WTC11 (cell line): ENCODE measurements at regions not wholly inside any gene's neighbourhood (a gene's known extent, or its start where the extent isn't known, plus 50 kb on each side); places are given as distances from the start of the nearest gene placed in this dataset.

Source experiments
- ATAC-seq: fragments of 200-7000 bp; cut with Tn5 transposase; 2 replicates; pipeline ENCODE4 v1.10.0; 2021; ENCODE audit warnings: mild to moderate bottlenecking, moderate library complexity
- CTCF ChIA-PET: fragments of 300-600 bp; sonication (Branson Sonifier 250); formaldehyde crosslinking; loops from one replicate; lab custom pipeline; 2021; ENCODE audit warnings: antibody characterized with exemption; lab: Charles Lee
- POLR2A ChIA-PET: fragments of 350-600 bp; sonication (Branson Sonifier 250); formaldehyde crosslinking; loops from one replicate; lab custom pipeline; 2021; ENCODE audit warnings: antibody characterized with exemption; lab: Charles Lee
- DNase-seq: peaks from one replicate; pipeline ENCODE4 v3.0.0; 2021; ENCODE audit warnings: low spot score
- H3K27ac Mint-ChIP-seq: 2 replicates; pipeline ENCODE4 v1.8.0; 2021; ENCODE audit warnings: mixed read lengths
- H3K27me3 Mint-ChIP-seq: 2 replicates; pipeline ENCODE4 v1.8.0; 2021; ENCODE audit warnings: low read depth, mild to moderate bottlenecking, moderate library complexity, mixed read lengths
- H3K36me3 Mint-ChIP-seq: 2 replicates; pipeline ENCODE4 v1.8.0; 2021; ENCODE audit warnings: mixed read lengths
- H3K4me1 Mint-ChIP-seq: 2 replicates; pipeline ENCODE4 v1.8.0; 2022; ENCODE audit warnings: mixed read lengths
- H3K4me3 Mint-ChIP-seq: 2 replicates; pipeline ENCODE4 v1.8.0; 2021; ENCODE audit warnings: mild to moderate bottlenecking, moderate library complexity, mixed read lengths
- H3K9me3 Mint-ChIP-seq: 2 replicates; pipeline ENCODE4 v1.8.0; 2021; ENCODE audit warnings: mixed read lengths
- ATF1 ChIP-seq: sonication (generic); formaldehyde crosslinking; IDR thresholded peaks from 2 replicates; pipeline ENCODE4 v1.8.1; 2023; ENCODE audit warnings: mild to moderate bottlenecking, moderate library complexity, missing genetic modification reagents
- CREB1 ChIP-seq: sonication (generic); formaldehyde crosslinking; IDR thresholded peaks from 2 replicates; pipeline ENCODE4 v1.8.0; 2023; ENCODE audit warnings: mild to moderate bottlenecking, missing genetic modification reagents
- FOXP1 ChIP-seq: sonication (generic); formaldehyde crosslinking; IDR thresholded peaks from 2 replicates; pipeline ENCODE4 v1.8.0; 2022; ENCODE audit warnings: missing genetic modification reagents, mild to moderate bottlenecking, moderate library complexity, borderline replicate concordance
- JUN ChIP-seq: sonication (generic); formaldehyde crosslinking; IDR thresholded peaks from 2 replicates; pipeline ENCODE4 v1.8.0; 2023; ENCODE audit warnings: mild to moderate bottlenecking, missing genetic modification reagents
- ZNF138 ChIP-seq: sonication (generic); formaldehyde crosslinking; conservative IDR thresholded peaks from 2 replicates; pipeline ENCODE4 v1.8.1; 2022; ENCODE audit warnings: mild to moderate bottlenecking, moderate library complexity, missing genetic modification reagents
- ZNF263 ChIP-seq: sonication (generic); formaldehyde crosslinking; IDR thresholded peaks from 2 replicates; pipeline ENCODE4 v1.8.1; 2022; ENCODE audit warnings: low read depth, mild to moderate bottlenecking, moderate library complexity, missing genetic modification reagents
- ZNF416 ChIP-seq: fragments of 250-450 bp; sonication (Bioruptor Pico); IDR thresholded peaks from 2 replicates; pipeline ENCODE4 v1.9.0; 2021; ENCODE audit warnings: mild to moderate bottlenecking, inconsistent platforms
- TF ChIP-seq, protein P1 (sequence below): sonication (generic); formaldehyde crosslinking; IDR thresholded peaks from 2 replicates; pipeline ENCODE4 v1.8.0; 2022; ENCODE audit warnings: missing genetic modification reagents
- TF ChIP-seq, protein P2 (sequence below): sonication (generic); formaldehyde crosslinking; IDR thresholded peaks from 2 replicates; pipeline ENCODE4 v1.8.1; 2023; ENCODE audit warnings: mild to moderate bottlenecking, missing genetic modification reagents, moderate library complexity
- TF ChIP-seq, protein P3 (sequence below): sonication (generic); formaldehyde crosslinking; IDR thresholded peaks from 2 replicates; pipeline ENCODE4 v1.8.1; 2023; ENCODE audit warnings: mild to moderate bottlenecking, missing genetic modification reagents
- TF ChIP-seq, protein P4 (sequence below): sonication (generic); formaldehyde crosslinking; conservative IDR thresholded peaks from 2 replicates; pipeline ENCODE4 v1.8.1; 2022; ENCODE audit warnings: mild to moderate bottlenecking, missing genetic modification reagents
- TF ChIP-seq, protein P5 (sequence below): sonication (generic); formaldehyde crosslinking; IDR thresholded peaks from 2 replicates; pipeline ENCODE4 v1.8.1; 2023; ENCODE audit warnings: mild to moderate bottlenecking, missing genetic modification reagents, moderate library complexity
- TF ChIP-seq, protein P6 (sequence below): sonication (generic); formaldehyde crosslinking; IDR thresholded peaks from 2 replicates; pipeline ENCODE4 v1.8.1; 2022; ENCODE audit warnings: low read depth, mild to moderate bottlenecking, moderate library complexity, missing genetic modification reagents, borderline replicate concordance
- TF ChIP-seq, protein P7 (sequence below): sonication (generic); formaldehyde crosslinking; conservative IDR thresholded peaks from 2 replicates; pipeline ENCODE4 v1.8.1; 2023; ENCODE audit warnings: mild to moderate bottlenecking, low read depth, missing genetic modification reagents, moderate library complexity
- TF ChIP-seq, protein P8 (sequence below): sonication (generic); formaldehyde crosslinking; IDR thresholded peaks from 2 replicates; pipeline ENCODE4 v1.8.0; 2022; ENCODE audit warnings: mild to moderate bottlenecking, missing genetic modification reagents
- TF ChIP-seq, protein P9 (sequence below): sonication (generic); formaldehyde crosslinking; IDR thresholded peaks from 2 replicates; pipeline ENCODE4 v1.8.1; 2022; ENCODE audit warnings: missing genetic modification reagents, borderline replicate concordance

DNA sequence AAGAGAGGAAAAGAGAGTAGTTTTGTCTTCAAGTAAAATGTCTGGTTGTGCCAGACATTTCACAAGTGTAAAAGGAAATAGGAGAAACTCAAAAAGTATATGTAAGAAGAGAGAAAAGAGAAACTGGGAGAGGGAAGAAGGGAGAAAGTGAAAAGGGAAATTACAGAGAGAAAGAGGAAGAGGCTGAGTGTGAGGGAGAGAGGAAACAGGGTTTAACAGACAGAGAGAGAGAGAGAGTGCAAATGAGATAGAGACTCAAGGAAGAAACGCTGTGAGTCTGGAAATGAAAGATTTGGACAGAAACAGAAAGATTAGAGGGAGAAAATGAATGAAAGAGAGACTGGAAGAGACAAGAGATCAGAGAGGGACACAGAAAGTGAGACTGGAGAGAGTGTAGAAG, 806.2 kb downstream of the PLA2G4A start (continued):
- TF ChIP-seq, protein P1, sequence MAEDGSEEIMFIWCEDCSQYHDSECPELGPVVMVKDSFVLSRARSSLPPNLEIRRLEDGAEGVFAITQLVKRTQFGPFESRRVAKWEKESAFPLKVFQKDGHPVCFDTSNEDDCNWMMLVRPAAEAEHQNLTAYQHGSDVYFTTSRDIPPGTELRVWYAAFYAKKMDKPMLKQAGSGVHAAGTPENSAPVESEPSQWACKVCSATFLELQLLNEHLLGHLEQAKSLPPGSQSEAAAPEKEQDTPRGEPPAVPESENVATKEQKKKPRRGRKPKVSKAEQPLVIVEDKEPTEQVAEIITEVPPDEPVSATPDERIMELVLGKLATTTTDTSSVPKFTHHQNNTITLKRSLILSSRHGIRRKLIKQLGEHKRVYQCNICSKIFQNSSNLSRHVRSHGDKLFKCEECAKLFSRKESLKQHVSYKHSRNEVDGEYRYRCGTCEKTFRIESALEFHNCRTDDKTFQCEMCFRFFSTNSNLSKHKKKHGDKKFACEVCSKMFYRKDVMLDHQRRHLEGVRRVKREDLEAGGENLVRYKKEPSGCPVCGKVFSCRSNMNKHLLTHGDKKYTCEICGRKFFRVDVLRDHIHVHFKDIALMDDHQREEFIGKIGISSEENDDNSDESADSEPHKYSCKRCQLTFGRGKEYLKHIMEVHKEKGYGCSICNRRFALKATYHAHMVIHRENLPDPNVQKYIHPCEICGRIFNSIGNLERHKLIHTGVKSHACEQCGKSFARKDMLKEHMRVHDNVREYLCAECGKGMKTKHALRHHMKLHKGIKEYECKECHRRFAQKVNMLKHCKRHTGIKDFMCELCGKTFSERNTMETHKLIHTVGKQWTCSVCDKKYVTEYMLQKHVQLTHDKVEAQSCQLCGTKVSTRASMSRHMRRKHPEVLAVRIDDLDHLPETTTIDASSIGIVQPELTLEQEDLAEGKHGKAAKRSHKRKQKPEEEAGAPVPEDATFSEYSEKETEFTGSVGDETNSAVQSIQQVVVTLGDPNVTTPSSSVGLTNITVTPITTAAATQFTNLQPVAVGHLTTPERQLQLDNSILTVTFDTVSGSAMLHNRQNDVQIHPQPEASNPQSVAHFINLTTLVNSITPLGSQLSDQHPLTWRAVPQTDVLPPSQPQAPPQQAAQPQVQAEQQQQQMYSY (CRISPR knock-in tag): no peak
- TF ChIP-seq, protein P2, sequence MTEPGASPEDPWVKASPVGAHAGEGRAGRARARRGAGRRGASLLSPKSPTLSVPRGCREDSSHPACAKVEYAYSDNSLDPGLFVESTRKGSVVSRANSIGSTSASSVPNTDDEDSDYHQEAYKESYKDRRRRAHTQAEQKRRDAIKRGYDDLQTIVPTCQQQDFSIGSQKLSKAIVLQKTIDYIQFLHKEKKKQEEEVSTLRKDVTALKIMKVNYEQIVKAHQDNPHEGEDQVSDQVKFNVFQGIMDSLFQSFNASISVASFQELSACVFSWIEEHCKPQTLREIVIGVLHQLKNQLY (CRISPR knock-in tag): no peak

DNA sequence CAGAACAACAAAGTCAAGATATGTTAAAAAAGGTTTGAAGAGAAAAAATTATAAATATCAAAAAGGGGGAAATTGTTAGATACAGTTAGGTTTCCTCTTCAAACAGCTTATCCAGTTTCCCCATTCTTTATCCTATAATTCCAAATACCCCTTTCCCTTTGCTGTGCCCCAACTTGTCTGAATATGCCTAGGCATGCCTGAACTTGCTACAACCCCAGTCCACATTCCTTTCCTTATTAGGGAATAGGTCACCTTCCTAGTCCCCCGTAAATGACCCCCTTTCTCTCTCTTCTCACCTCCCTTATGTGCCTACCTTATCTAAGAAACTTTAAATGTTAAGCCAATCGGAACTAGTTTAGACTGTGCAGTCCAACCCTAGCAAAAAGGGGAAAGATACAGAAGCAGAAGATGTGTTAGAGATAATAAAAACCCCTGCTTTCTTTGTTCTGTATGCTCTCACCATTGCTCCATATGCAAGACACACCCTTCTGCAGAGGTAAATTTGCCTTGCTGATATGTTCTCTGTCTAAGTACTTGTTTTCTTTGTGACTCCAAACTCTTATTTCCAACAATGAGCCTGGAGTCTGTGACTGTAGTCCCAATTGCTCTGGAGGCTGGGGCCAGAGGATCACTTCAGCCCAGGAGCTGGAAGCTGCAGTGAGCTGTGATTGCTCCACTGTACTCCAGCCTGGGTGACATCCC, 810.1 kb downstream of the PLA2G4A start:
- peaks cover 37% of the 10 kb centered on the region for H3K4me1 Mint-ChIP-seq
- ATAC-seq: peak; percentile 43
- H3K27ac Mint-ChIP-seq: peak overlapping the region; percentile 64
- H3K9me3 Mint-ChIP-seq: peaks cover 57% of the 10 kb centered on the region
- CTCF ChIA-PET: no interaction called here
- peaks cover 54% of the 10 kb centered on the region for H3K36me3 Mint-ChIP-seq
- no peak overlapping the region for H3K4me3 Mint-ChIP-seq
- H3K27me3 Mint-ChIP-seq: no peaks in the 10 kb centered on the region; the same call in 1 of the 2 replicates
- TF ChIP-seq, protein P3, sequence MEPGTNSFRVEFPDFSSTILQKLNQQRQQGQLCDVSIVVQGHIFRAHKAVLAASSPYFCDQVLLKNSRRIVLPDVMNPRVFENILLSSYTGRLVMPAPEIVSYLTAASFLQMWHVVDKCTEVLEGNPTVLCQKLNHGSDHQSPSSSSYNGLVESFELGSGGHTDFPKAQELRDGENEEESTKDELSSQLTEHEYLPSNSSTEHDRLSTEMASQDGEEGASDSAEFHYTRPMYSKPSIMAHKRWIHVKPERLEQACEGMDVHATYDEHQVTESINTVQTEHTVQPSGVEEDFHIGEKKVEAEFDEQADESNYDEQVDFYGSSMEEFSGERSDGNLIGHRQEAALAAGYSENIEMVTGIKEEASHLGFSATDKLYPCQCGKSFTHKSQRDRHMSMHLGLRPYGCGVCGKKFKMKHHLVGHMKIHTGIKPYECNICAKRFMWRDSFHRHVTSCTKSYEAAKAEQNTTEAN (CRISPR knock-in tag): no peak
- TF ChIP-seq CREB1 (CRISPR knock-in tag) (no peak), ZNF138 (CRISPR knock-in tag) (no peak), JUN (no peak), FOXP1 (no peak)
- TF ChIP-seq, protein P4, sequence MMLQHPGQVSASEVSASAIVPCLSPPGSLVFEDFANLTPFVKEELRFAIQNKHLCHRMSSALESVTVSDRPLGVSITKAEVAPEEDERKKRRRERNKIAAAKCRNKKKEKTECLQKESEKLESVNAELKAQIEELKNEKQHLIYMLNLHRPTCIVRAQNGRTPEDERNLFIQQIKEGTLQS: no peak
- TF ChIP-seq, protein P5, sequence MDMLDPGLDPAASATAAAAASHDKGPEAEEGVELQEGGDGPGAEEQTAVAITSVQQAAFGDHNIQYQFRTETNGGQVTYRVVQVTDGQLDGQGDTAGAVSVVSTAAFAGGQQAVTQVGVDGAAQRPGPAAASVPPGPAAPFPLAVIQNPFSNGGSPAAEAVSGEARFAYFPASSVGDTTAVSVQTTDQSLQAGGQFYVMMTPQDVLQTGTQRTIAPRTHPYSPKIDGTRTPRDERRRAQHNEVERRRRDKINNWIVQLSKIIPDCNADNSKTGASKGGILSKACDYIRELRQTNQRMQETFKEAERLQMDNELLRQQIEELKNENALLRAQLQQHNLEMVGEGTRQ (CRISPR knock-in tag): no peak
- TF ChIP-seq, protein P6, sequence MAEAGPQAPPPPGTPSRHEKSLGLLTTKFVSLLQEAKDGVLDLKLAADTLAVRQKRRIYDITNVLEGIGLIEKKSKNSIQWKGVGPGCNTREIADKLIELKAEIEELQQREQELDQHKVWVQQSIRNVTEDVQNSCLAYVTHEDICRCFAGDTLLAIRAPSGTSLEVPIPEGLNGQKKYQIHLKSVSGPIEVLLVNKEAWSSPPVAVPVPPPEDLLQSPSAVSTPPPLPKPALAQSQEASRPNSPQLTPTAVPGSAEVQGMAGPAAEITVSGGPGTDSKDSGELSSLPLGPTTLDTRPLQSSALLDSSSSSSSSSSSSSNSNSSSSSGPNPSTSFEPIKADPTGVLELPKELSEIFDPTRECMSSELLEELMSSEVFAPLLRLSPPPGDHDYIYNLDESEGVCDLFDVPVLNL (CRISPR knock-in tag): no peak
- TF ChIP-seq, all 79 proteins: peak for 0
- DNase-seq: no peak
- POLR2A ChIA-PET: no interaction called here

DNA sequence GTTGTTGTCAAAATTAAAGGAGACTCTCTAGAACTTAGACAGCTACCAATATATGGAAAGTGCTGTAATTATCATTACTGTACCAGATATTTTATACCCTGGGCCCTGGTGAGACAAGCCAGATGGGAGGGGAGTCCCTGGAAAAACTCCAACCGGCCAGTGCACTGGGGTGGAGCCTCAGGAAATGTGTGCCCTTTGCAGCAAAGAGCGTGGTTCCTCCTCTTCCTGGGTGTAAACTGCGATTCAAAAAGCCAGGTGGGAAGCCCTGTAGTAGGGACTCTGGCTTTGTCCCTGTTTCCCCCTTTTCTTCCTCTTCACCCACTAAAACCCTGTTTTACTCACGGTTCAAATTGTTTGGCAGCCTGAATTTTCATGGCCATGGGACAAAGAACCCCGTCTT, 812.3 kb downstream of the PLA2G4A start:
- Mint-ChIP-seq H3K27ac (no peak overlapping the region), H3K9me3 (peaks cover 57% of the 10 kb centered on the region), H3K27me3 (no peaks in the 10 kb centered on the region), H3K36me3 (peaks cover 52% of the 10 kb centered on the region), H3K4me3 (no peak overlapping the region), H3K4me1 (peaks cover 31% of the 10 kb centered on the region)
- POLR2A ChIA-PET: no interaction called here
- CTCF ChIA-PET: no interaction called here
- DNase-seq: no peak
- ATAC-seq: no peak
- TF ChIP-seq ZNF416 (CRISPR knock-in tag): no peak
- no peak for TF ChIP-seq ZNF263 (CRISPR knock-in tag)
- TF ChIP-seq, protein P7, sequence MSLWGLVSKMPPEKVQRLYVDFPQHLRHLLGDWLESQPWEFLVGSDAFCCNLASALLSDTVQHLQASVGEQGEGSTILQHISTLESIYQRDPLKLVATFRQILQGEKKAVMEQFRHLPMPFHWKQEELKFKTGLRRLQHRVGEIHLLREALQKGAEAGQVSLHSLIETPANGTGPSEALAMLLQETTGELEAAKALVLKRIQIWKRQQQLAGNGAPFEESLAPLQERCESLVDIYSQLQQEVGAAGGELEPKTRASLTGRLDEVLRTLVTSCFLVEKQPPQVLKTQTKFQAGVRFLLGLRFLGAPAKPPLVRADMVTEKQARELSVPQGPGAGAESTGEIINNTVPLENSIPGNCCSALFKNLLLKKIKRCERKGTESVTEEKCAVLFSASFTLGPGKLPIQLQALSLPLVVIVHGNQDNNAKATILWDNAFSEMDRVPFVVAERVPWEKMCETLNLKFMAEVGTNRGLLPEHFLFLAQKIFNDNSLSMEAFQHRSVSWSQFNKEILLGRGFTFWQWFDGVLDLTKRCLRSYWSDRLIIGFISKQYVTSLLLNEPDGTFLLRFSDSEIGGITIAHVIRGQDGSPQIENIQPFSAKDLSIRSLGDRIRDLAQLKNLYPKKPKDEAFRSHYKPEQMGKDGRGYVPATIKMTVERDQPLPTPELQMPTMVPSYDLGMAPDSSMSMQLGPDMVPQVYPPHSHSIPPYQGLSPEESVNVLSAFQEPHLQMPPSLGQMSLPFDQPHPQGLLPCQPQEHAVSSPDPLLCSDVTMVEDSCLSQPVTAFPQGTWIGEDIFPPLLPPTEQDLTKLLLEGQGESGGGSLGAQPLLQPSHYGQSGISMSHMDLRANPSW: no peak
- TF ChIP-seq, protein P8, sequence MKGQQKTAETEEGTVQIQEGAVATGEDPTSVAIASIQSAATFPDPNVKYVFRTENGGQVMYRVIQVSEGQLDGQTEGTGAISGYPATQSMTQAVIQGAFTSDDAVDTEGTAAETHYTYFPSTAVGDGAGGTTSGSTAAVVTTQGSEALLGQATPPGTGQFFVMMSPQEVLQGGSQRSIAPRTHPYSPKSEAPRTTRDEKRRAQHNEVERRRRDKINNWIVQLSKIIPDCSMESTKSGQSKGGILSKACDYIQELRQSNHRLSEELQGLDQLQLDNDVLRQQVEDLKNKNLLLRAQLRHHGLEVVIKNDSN (CRISPR knock-in tag): no peak
- no peak for TF ChIP-seq ATF1 (CRISPR knock-in tag)
- TF ChIP-seq, protein P9, sequence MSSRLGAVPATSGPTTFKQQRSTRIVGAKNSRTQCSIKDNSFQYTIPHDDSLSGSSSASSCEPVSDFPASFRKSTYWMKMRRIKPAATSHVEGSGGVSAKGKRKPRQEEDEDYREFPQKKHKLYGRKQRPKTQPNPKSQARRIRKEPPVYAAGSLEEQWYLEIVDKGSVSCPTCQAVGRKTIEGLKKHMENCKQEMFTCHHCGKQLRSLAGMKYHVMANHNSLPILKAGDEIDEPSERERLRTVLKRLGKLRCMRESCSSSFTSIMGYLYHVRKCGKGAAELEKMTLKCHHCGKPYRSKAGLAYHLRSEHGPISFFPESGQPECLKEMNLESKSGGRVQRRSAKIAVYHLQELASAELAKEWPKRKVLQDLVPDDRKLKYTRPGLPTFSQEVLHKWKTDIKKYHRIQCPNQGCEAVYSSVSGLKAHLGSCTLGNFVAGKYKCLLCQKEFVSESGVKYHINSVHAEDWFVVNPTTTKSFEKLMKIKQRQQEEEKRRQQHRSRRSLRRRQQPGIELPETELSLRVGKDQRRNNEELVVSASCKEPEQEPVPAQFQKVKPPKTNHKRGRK (CRISPR knock-in tag): no peak
